Loucy (cell line): ENCODE measurements at regions not wholly inside any gene's neighbourhood (a gene's known extent, or its start where the extent isn't known, plus 50 kb on each side); places are given as distances from the start of the nearest gene placed in this dataset.

Source experiments
- H2AFZ ChIP-seq: fragments of 200-600 bp; sonication (generic); 2 replicates; pipeline ENCODE4 v1.6.0; 2016; ENCODE audit warnings: antibody characterized with exemption, mild to moderate bottlenecking, low read length, moderate library complexity
- H3F3A ChIP-seq: fragments of 200-600 bp; 2 replicates; pipeline ENCODE4 v1.6.0; 2016; ENCODE audit warnings: antibody characterized with exemption, low read depth, mild to moderate bottlenecking
- H3K27me3 ChIP-seq: fragments of 200-600 bp; sonication (generic); 2 replicates; pipeline ENCODE4 v1.6.1; 2014; ENCODE audit warnings: low read length, mild to moderate bottlenecking; ENCODE audit not compliant: insufficient read depth, poor library complexity, severe bottlenecking
- H3K36me3 ChIP-seq: fragments of 200-600 bp; sonication (generic); 2 replicates; pipeline ENCODE4 v1.6.1; 2016; ENCODE audit warnings: low read length; ENCODE audit not compliant: insufficient read depth
- H3K4me1 ChIP-seq: fragments of 200-600 bp; sonication (generic); 2 replicates; pipeline ENCODE4 v1.5.1; 2014; ENCODE audit warnings: low read length, mild to moderate bottlenecking; ENCODE audit not compliant: insufficient read depth, poor library complexity, severe bottlenecking
- H3K4me2 ChIP-seq: fragments of 200-600 bp; sonication (generic); 2 replicates; pipeline ENCODE4 v1.6.0; 2014; ENCODE audit warnings: antibody characterized with exemption, low read length, low read depth, mild to moderate bottlenecking; ENCODE audit not compliant: poor library complexity, severe bottlenecking
- H3K4me3 ChIP-seq: fragments of 200-600 bp; sonication (generic); 2 replicates; pipeline ENCODE4 v1.5.1; 2014; ENCODE audit warnings: low read length, mild to moderate bottlenecking, mixed read lengths; ENCODE audit not compliant: poor library complexity, severe bottlenecking
- H3K79me2 ChIP-seq: fragments of 200-600 bp; sonication (generic); 2 replicates; pipeline ENCODE4 v1.6.1; 2014; ENCODE audit warnings: low read length; ENCODE audit not compliant: insufficient read depth
- H3K9ac ChIP-seq: fragments of 200-600 bp; sonication (generic); 2 replicates; pipeline ENCODE4 v1.6.0; 2014; ENCODE audit warnings: mild to moderate bottlenecking, low read depth, low read length, moderate library complexity; ENCODE audit not compliant: poor library complexity, severe bottlenecking
- H3K9me2 ChIP-seq: fragments of 200-600 bp; sonication (generic); replicated peaks from 2 replicates; pipeline ENCODE4 v1.6.1; 2016; ENCODE audit warnings: low read depth, low read length, mixed read lengths
- H3K9me3 ChIP-seq: fragments of 200-600 bp; sonication (generic); 2 replicates; pipeline ENCODE4 v1.6.1; 2014; ENCODE audit warnings: mild to moderate bottlenecking, antibody characterized with exemption, low read length, low read depth; ENCODE audit not compliant: insufficient read depth
- H4K20me1 ChIP-seq: fragments of 200-600 bp; sonication (generic); 2 replicates; pipeline ENCODE4 v1.6.0; 2014; ENCODE audit warnings: antibody characterized with exemption, low read length, mild to moderate bottlenecking; ENCODE audit not compliant: insufficient read depth, poor library complexity, severe bottlenecking
- CTCF ChIP-seq: fragments of 200-600 bp; sonication (generic); conservative IDR thresholded peaks from 2 replicates; pipeline ENCODE4 v1.5.1; 2014; ENCODE audit warnings: mild to moderate bottlenecking, antibody characterized with exemption, low read length
- EZH2phosphoT487 ChIP-seq: fragments of 200-600 bp; IDR thresholded peaks from 2 replicates; pipeline ENCODE4 v1.6.1; 2018; ENCODE audit warnings: antibody characterized with exemption, mild to moderate bottlenecking, moderate library complexity, borderline replicate concordance

- Histone ChIP-seq H3K9me2 (no peaks in the 10 kb centered on the region), H3F3A (no peaks in the 10 kb centered on the region), H3K9ac (no peak overlapping the region), H3K36me3 (no peaks in the 10 kb centered on the region), H4K20me1 (no peaks in the 10 kb centered on the region), H3K4me1 (no peaks in the 10 kb centered on the region), H2AFZ (no peak overlapping the region), H3K9me3 (no peaks in the 10 kb centered on the region), H3K79me2 (no peaks in the 10 kb centered on the region), H3K27me3 (peaks cover 49% of the 10 kb centered on the region), H3K4me3 (no peak overlapping the region), H3K4me2 (no peak overlapping the region)
- TF ChIP-seq CTCF (no peak), EZH2phosphoT487 (no peak)
Measured at GRCh38 chr1:233523047-233523446, 90.9 kb upstream of the KCNK1 start.

GRCh38 chr1:233527818-233528217 is 86.1 kb upstream of the KCNK1 start:
- no peak overlapping the region for H3K9ac ChIP-seq
- H2AFZ ChIP-seq, result no peak overlapping the region

GRCh38 chr1:233530665-233531386 is 83.1 kb upstream of the KCNK1 start:
- H3K9me2 ChIP-seq, result no peaks in the 10 kb centered on the region
- H3K4me1 ChIP-seq, result no peaks in the 10 kb centered on the region
- H3K9ac ChIP-seq, result no peak overlapping the region
- H3F3A ChIP-seq, result no peaks in the 10 kb centered on the region
- no peak overlapping the region for H2AFZ ChIP-seq
- H3K36me3 ChIP-seq, result no peaks in the 10 kb centered on the region
- H3K27me3 ChIP-seq, result peaks cover 15% of the 10 kb centered on the region
- no peaks in the 10 kb centered on the region for H3K79me2 ChIP-seq
- H4K20me1 ChIP-seq, result no peaks in the 10 kb centered on the region
- no peaks in the 10 kb centered on the region for H3K9me3 ChIP-seq
- TF ChIP-seq CTCF, result no peak
- no peak for TF ChIP-seq EZH2phosphoT487
- no peak overlapping the region for H3K4me2 ChIP-seq
- no peak overlapping the region for H3K4me3 ChIP-seq

More at GRCh38 chr1:233527818-233528217, 86.1 kb upstream of the KCNK1 start:
- no peak overlapping the region for H3K4me3 ChIP-seq
- TF ChIP-seq CTCF, result no peak
- no peak for TF ChIP-seq EZH2phosphoT487
- no peaks in the 10 kb centered on the region for H3K4me1 ChIP-seq
- H3K4me2 ChIP-seq, result no peak overlapping the region
- H4K20me1 ChIP-seq, result no peaks in the 10 kb centered on the region
- H3K79me2 ChIP-seq, result no peaks in the 10 kb centered on the region
- no peaks in the 10 kb centered on the region for H3K36me3 ChIP-seq
- H3K27me3 ChIP-seq, result peaks cover 30% of the 10 kb centered on the region
- no peaks in the 10 kb centered on the region for H3F3A ChIP-seq
- no peaks in the 10 kb centered on the region for H3K9me2 ChIP-seq
- H3K9me3 ChIP-seq, result no peaks in the 10 kb centered on the region
